Stromal cell of bone marrow (primary cell): ENCODE measurements at regions not wholly inside any gene's neighbourhood (a gene's known extent, or its start where the extent isn't known, plus 50 kb on each side); places are given as distances from the start of the nearest gene placed in this dataset.

ENCODE experiments used
- DNase-seq: peaks from one replicate; pipeline ENCODE4 v3.0.0-alpha.2; 2012; ENCODE audit warnings: low read depth

DNA sequence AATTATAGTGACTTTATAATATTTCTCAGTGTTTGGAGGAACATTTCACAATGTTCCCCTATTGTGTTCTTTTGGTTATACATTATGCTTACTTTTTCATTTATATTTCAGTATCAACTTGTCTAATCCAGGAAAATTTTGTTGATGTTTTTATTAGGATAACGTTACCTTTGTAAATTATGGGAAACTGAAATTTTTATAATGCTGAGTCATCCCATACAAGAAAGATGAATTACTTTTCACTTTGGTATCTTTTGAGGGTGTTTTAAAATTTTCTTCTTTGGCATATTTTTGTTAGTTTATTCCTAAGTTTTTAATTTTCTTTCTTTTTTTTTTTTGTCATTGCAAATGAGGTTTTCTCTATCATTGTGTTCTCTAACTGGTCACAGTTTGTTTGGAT is 542.7 kb downstream of the SLC16A7 start:
- DNase-seq = no peak

DNA sequence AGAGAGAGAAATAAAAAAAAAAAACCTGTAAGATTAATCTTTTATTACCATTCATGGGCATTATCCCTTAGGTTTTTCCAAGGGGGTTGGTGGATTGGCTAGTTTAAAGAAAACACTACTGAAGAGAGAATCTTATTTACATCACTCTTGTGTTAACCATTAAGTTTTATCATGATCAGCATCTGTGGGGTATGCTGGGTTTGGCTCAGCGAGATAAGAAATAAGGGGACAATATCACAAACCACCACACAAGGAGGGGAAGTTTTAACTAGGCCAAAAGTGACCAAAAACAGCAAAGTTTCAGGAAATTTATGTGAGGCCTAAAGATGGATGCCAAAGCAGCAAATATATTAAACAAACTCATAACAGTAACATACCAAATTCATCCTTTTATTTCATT is 548.6 kb downstream of the SLC16A7 start:
- no peak for DNase-seq

DNA sequence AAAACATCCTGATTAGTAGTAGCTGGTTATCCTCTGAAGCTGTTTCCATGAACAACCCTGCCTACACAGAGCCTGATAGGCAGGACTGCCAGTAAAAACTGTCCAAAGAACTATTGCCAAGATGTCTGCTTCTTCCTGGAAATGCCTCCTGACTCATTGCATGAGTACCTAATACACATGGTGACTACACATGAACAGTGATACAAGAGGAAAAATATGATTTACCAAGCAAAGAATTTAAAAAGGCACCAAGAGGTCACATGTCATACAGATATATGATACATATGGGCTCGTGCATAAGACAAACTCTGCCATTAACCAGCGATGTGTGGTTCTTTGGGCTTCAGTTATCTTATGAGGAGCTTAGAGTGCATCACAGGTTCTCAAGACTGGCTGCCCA is 552.3 kb downstream of the SLC16A7 start:
- DNase-seq = peak; percentile 89

DNA sequence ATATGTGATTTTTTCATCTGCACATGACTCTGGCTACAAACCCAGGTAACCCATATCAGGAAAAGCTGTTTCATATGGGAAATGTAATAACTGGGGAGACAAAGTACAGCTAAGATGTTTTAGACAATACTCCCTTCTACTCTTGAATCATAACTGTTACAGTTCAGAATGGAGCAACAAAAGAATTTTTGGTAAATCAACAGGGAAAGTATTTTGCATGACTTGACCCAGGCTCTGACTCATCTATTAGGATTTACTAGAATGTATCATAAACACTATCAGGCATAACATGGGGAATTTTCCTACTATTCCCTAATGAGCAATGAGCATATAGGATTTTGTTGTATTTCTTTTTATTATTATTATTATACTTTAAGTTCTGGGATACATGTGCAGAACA is 553.0 kb downstream of the SLC16A7 start:
- DNase-seq = peak; percentile 63

DNA sequence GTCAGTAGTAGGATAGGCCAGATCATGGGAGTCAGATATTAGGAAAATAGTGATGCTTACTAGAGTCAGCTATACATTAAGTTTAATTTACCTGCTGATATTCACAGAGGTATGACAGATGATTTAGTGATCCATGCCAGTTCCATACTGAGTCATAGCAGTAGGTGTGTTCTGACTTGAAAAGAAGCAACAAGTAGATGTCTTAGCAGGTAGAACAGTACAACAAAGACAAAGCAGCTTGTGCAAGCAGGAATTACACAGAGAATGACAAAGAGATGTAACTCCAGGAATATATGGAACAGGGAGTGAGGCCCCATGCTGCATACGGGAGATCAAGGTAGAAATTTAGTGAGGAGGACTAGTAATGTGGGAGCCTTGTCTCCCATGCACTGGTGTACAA is 556.9 kb downstream of the SLC16A7 start:
- no peak for DNase-seq

DNA sequence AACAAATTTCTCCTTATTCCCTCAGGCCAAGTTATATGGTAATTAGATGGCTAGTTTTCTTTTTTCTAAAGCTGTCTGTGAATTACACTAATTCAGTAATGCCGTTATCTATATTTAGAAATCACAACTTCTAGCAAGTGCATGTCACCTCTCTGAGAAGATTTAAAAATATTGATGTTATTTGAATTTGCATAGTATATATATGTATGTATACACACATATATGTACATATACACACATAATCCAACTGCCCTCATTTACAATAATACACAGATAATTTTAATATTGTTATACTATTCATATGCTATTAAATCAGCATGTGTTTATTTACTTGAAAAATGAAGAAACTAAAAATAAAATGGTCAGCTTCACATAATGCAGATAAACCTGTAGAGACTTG is 563.9 kb downstream of the SLC16A7 start:
- DNase-seq = no peak

DNA sequence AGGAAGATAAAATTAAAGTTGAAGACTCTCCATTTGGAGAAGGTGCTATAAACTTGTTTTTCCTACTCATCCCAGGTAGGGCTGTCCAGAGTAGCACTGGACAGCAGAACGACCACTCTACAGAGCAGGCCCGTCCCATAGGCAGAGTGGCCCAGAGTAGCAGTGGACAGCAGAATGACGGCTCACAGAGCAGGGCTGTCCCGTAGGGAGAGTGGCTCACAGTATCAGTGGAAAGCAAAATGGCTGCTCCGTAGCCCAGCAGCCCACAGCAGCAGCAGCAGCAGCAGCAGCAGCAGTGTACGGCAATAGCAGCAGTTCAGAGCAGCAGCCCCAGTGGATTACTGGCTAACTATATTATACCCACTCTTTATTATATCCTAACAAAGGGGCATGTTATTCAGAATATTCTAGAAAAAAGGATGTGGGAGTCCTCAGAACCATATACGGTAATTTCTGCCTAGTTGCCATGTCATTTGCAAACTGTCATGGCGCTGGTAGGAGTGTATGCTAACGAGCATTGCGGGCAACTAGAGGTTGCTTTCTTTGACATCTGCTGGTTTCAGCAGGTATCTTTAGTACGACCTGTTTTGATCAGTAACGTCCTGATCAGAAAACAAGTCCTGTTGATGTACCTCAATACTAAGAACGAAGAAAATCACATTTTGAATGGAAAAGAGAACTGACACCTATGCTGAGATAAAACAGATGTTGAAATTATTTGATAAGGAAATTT is 567.3 kb downstream of the SLC16A7 start:
- DNase-seq = no peak

DNA sequence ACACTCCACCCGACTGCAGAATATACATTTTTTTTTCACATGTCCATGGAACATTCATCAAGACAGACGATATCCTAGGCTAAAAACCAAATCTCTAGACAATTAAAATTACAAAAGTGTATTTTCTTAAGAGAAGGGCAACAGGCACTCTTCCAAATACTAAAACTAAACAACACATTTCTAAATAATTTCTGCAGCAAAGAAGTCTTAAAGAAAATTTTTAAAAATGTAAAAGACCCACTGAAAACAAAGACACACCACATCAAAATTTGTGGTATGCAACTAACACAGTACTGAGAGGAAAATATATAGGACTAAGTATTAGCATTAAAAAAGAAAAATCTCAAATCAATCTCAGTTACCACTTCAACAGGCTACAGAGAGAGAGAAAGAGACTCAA is 570.0 kb downstream of the SLC16A7 start:
- no peak for DNase-seq

GRCh38 chr12:60168441-60168840 is 572.6 kb downstream of the SLC16A7 start:
- no peak for DNase-seq

- no peak for DNase-seq
These were observed 574.1 kb downstream of the SLC16A7 start for GRCh38 chr12:60169904-60170303.

DNA sequence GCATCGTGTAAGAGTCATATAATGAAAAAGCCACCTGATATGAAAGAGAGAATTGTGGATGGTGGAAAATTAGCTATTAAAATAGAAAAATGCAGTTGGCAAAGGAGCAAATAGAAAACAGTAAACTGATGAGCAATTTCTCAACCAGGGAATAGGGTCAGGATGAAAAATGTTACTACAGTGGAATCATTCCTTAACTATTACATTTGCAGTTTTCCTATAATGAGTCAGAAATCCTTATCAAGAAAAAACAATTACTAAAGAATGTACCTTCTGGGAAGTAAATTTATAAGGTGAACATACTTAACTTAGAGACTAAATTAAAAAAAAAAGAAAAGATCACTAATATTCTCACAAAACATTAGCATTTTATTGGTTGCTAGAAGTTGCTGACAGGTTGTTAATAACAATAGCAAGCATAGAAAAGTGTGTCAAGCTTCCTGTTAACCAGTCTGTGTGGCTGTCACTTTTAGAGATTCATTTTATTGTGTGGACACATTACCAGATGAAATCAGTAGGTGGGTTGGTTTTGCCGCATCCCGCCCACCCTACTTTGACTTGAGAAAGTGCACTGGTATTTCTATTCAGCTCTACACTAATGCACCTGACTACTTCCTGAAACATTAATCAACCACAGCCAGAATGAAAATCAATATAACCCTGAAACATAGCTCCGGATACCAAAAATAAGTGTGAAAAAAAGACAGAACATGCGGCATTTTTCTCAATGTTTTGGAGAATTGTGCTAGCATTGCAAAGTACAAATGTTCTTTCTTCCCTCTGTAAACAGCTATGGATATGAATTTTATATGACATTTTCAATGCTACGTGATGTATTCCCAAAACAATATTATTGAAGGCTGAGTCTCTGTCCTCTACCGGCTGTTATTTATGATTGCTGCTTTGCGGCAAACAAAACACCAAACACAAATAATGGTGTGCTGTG is 576.7 kb downstream of the SLC16A7 start:
- DNase-seq = no peak

- DNase-seq = no peak
These were observed 577.7 kb downstream of the SLC16A7 start for GRCh38 chr12:60173224-60174170.

GRCh38 chr12:60174476-60174875 is 578.6 kb downstream of the SLC16A7 start:
- peak; percentile 17 for DNase-seq

DNA sequence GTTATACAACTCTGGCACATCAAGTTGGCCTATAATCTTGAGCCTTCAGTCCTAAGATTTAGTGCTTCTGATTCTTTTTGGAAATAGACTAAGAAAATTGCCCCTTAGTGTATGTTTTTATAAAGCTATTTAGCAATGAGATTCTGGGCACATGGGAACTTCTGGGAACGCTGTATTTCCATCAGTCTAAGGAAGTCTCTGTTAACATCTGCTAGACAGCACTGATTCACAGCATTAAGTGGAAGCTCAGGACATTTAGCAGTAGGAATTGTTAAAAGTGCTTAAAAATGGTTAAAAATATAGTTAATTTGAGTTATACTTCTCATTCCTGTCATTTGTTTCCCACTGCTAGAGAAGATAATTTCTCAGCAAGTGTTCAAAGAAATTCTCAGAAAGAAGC is 579.1 kb downstream of the SLC16A7 start:
- DNase-seq = peak; percentile 32

DNA sequence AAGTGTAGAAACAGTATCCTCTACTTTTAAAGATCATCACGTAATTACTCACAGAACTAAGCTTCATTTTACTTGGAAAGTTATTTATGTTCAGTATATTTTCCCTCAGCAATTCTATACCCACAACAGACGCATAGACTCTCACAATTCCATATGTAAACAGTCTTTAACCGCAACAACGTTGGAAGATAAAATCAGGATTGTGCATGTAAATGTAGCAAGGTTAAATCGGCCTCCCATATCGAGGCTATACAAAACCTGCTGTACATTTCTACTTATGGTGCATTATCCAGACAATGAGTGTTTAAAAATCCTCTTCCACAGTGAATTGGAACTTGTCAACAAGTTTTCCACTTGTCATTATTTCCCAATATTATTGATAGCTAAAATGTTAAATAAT is 581.1 kb downstream of the SLC16A7 start:
- DNase-seq = no peak

- DNase-seq = no peak
These were observed 584.5 kb downstream of the SLC16A7 start for GRCh38 chr12:60180298-60180697.

DNA sequence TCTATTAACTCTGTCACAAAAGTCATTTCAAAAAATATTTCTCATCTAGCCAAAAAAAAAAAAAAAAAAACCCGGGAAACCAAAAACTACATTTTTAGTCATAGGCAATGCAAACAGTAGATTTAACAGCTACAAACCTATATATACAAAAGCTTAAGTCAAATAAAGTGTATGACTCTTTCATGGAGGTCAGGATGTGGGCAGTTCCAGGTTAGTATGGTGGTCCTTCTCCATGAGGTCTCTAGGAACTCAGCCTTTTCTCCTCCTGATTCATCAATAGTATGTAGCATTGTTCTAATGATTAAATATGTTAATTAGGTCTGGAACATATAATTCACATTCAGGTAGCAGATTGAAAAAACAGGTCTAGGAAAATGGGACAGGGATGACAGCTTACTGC is 586.5 kb downstream of the SLC16A7 start:
- DNase-seq = no peak

DNA sequence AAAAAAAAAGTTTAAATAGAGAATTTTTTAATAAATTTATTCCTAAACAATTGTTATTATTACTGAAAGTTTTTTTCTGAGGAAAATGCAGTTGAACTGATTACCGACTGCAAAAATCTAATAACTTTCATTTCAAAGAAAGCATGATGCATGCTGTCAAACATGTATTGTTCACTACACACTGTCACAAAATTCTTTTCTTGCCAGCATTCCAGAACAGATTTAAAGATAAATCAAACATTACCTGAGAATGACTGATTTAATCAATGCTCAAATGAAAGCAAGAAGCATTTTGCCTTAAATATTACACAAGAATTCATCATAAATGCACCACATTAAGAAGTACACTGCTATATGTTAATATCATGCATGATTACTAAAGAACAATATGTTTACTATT is 588.3 kb downstream of the SLC16A7 start:
- no peak for DNase-seq

DNA sequence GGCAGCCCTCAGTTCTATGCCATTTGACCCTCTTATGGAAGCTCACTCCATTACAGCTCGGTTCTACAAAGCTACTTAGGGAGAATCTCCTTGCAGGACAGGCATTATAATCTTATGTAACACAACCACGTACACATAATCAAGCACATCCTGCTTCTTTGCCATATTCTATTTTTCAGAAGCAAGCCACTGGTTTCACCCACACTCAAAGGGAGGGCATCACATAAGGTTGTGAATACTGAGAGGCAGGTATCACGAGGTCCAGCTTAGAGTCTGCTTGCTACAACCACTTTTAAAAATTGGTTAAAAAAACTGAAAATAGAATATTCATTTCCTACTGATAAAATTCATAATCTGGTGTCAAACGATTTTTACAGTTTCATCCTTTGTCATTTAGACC is 589.2 kb downstream of the SLC16A7 start:
- no peak for DNase-seq

DNA sequence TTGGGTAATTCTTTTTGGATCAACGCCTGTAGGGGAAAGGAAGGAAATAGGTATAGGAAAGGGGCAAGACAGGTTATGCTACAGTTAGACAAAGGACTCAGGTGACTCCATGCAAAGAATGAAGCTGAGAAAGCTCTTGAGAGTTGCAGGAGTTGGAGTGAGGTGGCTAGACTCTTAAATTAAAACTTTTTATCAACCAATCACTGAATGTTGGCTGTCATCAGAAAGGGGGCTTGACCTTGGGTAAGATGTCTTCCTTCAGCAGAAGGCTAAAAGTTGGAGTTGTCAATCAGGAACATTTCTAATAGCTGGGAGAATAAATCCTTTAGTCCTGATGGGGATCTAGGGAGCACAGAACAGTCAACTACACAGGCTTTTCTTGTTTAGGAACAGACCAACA is 595.4 kb downstream of the SLC16A7 start:
- no peak for DNase-seq

DNA sequence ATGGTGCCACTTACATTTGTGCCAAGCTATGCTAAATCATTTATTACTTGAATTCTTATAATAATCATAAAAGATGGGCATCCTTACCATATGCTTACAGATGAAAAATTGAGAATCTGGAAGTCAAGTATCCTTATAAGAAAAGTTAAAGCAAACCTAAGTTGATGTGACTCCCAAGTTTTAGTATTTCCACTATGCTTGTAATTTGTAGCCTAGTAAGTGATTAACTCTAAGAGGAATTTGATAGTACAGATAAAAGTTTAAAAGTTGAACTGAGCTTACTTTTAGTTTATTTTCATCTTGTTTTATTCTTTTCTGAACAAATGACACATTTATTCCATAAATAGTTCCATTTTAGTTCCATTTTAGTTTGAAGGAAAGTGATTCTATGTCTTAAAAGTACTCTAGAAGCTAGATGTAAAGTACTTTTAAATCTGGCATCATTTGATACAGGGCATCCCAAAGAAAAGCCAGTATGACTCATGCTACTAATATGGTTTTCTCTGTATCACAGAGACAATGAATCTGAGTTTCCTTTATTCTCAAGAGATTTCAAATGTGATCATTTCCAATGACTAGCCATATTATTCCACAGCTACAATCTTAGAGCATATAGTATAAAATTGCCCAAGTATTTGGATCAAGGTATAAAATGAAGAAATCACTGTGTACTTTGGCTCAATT is 596.0 kb downstream of the SLC16A7 start:
- DNase-seq = peak; percentile 6

DNA sequence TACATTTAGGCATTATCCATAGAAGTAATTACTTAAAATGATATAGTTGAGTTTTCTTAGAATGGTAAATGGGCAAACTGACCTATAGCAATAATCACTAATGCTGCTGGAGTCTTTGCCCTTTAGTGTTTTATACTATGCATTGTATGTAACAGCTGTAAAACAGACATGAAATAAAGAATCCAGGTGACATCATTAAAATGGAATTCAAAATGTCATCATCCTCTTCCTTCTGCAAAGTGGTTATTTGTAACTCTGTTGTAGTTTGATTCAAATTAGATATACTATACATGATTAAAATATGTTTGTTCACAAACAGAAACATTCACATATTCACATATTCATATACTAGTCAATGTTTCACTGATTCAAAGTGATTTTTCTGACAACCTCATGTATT is 598.8 kb downstream of the SLC16A7 start:
- DNase-seq = no peak
